HepG2 (cell line): ENCODE measurements at regions not wholly inside any gene's neighbourhood (a gene's known extent, or its start where the extent isn't known, plus 50 kb on each side); places are given as distances from the start of the nearest gene placed in this dataset.

Experiments used
- ATF1 ChIP-seq: IDR thresholded peaks from 2 replicates; pipeline ENCODE4 v1.6.1; 2016; ENCODE audit warnings: mild to moderate bottlenecking, control low read depth
- CENPBD1 ChIP-seq: sonication (generic); formaldehyde crosslinking; IDR thresholded peaks from 2 replicates; pipeline ENCODE4 v1.8.0; 2022; ENCODE audit warnings: missing genetic modification reagents, low read depth, mild to moderate bottlenecking, borderline replicate concordance
- HOMEZ ChIP-seq: IDR thresholded peaks from 2 replicates; pipeline ENCODE4 v1.6.1; 2016; ENCODE audit warnings: low read depth
- ISX ChIP-seq: sonication (generic); formaldehyde crosslinking; conservative IDR thresholded peaks from 2 replicates; pipeline ENCODE4 v1.5.0; 2020; ENCODE audit warnings: missing genetic modification reagents
- KLF6 ChIP-seq: IDR thresholded peaks from 2 replicates; pipeline ENCODE4 v1.8.0; 2016; ENCODE audit warnings: missing biosample characterization, missing genetic modification reagents
- NRL ChIP-seq: sonication (generic); formaldehyde crosslinking; IDR thresholded peaks from 2 replicates; pipeline ENCODE4 v1.5.0; 2020; ENCODE audit warnings: missing genetic modification reagents, mild to moderate bottlenecking, moderate library complexity, borderline replicate concordance
- ONECUT2 ChIP-seq: sonication (generic); formaldehyde crosslinking; IDR thresholded peaks from 2 replicates; pipeline ENCODE4 v1.4.0; 2020; ENCODE audit warnings: missing genetic modification reagents
- PLRG1 ChIP-seq: fragments of 450-650 bp; conservative IDR thresholded peaks from 2 replicates; pipeline ENCODE4 v1.6.1; 2016
- POLR2AphosphoS2 ChIP-seq: IDR thresholded peaks from 2 replicates; pipeline ENCODE4 v1.6.1; 2011; ENCODE audit warnings: low read depth, low read length, improper control_type of control experiment
- TBX2 ChIP-seq: sonication (generic); formaldehyde crosslinking; IDR thresholded peaks from 2 replicates; pipeline ENCODE4 v1.5.0; 2020; ENCODE audit warnings: missing genetic modification reagents, mild to moderate bottlenecking, borderline replicate concordance
- TEAD2 ChIP-seq: sonication (generic); formaldehyde crosslinking; IDR thresholded peaks from 2 replicates; pipeline ENCODE4 v1.9.0; 2021; ENCODE audit warnings: missing genetic modification reagents
- TSC22D2 ChIP-seq: sonication (generic); formaldehyde crosslinking; IDR thresholded peaks from 2 replicates; pipeline ENCODE4 v1.5.1; 2020; ENCODE audit warnings: missing genetic modification reagents, mild to moderate bottlenecking, borderline replicate concordance
- ZGPAT ChIP-seq: IDR thresholded peaks from 2 replicates; pipeline ENCODE4 v1.6.1; 2016; ENCODE audit warnings: mild to moderate bottlenecking
- ZNF234 ChIP-seq: sonication (generic); formaldehyde crosslinking; conservative IDR thresholded peaks from 2 replicates; pipeline ENCODE4 v1.5.1; 2020; ENCODE audit warnings: mild to moderate bottlenecking, missing genetic modification reagents
- ZNF407 ChIP-seq: sonication (generic); formaldehyde crosslinking; IDR thresholded peaks from one replicate; pipeline ENCODE4 v1.5.1; 2020; ENCODE audit warnings: mild to moderate bottlenecking, missing genetic modification reagents; ENCODE audit errors: not compliant biosample characterization
- ZNF496 ChIP-seq: sonication (generic); formaldehyde crosslinking; IDR thresholded peaks from 2 replicates; pipeline ENCODE4 v1.8.1; 2023; ENCODE audit warnings: mild to moderate bottlenecking, moderate library complexity, missing genetic modification reagents; ENCODE audit not compliant: insufficient replicate concordance
- ZNF572 ChIP-seq: sonication (generic); formaldehyde crosslinking; IDR thresholded peaks from 2 replicates; pipeline ENCODE4 v1.5.1; 2020; ENCODE audit warnings: mild to moderate bottlenecking, missing genetic modification reagents
- ZNF761 ChIP-seq: sonication (generic); formaldehyde crosslinking; conservative IDR thresholded peaks from 2 replicates; pipeline ENCODE4 v1.4.0; 2020; ENCODE audit warnings: mild to moderate bottlenecking, missing genetic modification reagents
- ZNF766 ChIP-seq: sonication (generic); formaldehyde crosslinking; IDR thresholded peaks from 2 replicates; pipeline ENCODE4 v1.5.0; 2020; ENCODE audit warnings: missing genetic modification reagents, borderline replicate concordance

GRCh38 chr11:93952082-93952780, 68.9 kb upstream of the HEPHL1 start (continued):
- TF ChIP-seq POLR2AphosphoS2: no peak
- 0 out of 2 replicates have a peak, but pooled peaks have one; percentile 34 for TF ChIP-seq ZNF572 (CRISPR knock-in tag)
- TF ChIP-seq CENPBD1 (CRISPR knock-in tag): no peak
- peak; percentile 33; the same call in 1 of the 2 replicates for TF ChIP-seq TBX2
- peak; percentile 71; the same call in 1 of the 2 replicates for TF ChIP-seq HOMEZ (CRISPR knock-in tag)
- TF ChIP-seq KLF6 (CRISPR knock-in tag): no peak
- no peak for TF ChIP-seq PLRG1
- TF ChIP-seq TEAD2 (CRISPR knock-in tag): no peak
- TF ChIP-seq NRL (CRISPR knock-in tag): no peak
- TF ChIP-seq ZNF234 (CRISPR knock-in tag): no peak
- no peak for TF ChIP-seq ONECUT2 (CRISPR knock-in tag)
- no peak for TF ChIP-seq ATF1 (CRISPR knock-in tag)
- no peak for TF ChIP-seq ZNF761 (CRISPR knock-in tag)
- TF ChIP-seq ZGPAT (CRISPR knock-in tag): no peak
- no peak for TF ChIP-seq ZNF766 (CRISPR knock-in tag)
- TF ChIP-seq ISX (CRISPR knock-in tag): no peak
- no peak for TF ChIP-seq TSC22D2
- no peak for TF ChIP-seq ZNF407 (CRISPR knock-in tag)
- TF ChIP-seq ZNF496 (CRISPR knock-in tag): no peak
